ENCODE measurements at regions not wholly inside any gene's neighbourhood (a gene's known extent, or its start where the extent isn't known, plus 50 kb on each side); places are given as distances from the start of the nearest gene placed in this dataset.

DNA sequence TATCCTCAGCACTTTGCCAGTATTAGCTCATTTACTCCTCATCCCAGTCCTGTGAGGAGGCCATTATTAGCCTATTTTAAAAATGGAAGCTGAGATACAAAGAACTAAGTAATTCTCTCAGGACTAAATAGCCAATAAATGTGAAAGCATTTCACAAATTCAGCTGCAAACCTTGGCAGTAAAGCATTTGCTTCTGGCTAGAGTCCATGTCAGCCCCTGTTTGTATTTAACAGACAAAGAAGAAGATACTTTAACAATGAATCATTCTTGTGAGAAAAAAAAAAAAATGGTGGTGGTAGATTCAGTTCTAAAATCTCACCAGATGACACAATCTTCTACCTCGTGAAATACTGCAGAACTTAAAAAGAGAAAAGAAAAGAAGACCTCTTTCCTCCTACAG lies 85.0 kb upstream of the CNTN6 start:
- Mint-ChIP-seq H3K4me3 (no peak overlapping the region), H3K36me3 (ENCODE audit: low read depth) (no peaks in the 10 kb centered on the region), H3K9me3 (no peaks in the 10 kb centered on the region), H3K27ac (ENCODE audit: unreplicated experiment) (no peak overlapping the region), H3K27me3 (ENCODE audit: low read depth) (no peaks in the 10 kb centered on the region), H3K4me1 (no peaks in the 10 kb centered on the region)
- TF ChIP-seq, protein P1, sequence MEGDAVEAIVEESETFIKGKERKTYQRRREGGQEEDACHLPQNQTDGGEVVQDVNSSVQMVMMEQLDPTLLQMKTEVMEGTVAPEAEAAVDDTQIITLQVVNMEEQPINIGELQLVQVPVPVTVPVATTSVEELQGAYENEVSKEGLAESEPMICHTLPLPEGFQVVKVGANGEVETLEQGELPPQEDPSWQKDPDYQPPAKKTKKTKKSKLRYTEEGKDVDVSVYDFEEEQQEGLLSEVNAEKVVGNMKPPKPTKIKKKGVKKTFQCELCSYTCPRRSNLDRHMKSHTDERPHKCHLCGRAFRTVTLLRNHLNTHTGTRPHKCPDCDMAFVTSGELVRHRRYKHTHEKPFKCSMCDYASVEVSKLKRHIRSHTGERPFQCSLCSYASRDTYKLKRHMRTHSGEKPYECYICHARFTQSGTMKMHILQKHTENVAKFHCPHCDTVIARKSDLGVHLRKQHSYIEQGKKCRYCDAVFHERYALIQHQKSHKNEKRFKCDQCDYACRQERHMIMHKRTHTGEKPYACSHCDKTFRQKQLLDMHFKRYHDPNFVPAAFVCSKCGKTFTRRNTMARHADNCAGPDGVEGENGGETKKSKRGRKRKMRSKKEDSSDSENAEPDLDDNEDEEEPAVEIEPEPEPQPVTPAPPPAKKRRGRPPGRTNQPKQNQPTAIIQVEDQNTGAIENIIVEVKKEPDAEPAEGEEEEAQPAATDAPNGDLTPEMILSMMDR (conservative IDR thresholded peaks at IDR 0.05), result no peak
- no peak for DNase-seq (ENCODE audit: low read depth, low spot score)

DNA sequence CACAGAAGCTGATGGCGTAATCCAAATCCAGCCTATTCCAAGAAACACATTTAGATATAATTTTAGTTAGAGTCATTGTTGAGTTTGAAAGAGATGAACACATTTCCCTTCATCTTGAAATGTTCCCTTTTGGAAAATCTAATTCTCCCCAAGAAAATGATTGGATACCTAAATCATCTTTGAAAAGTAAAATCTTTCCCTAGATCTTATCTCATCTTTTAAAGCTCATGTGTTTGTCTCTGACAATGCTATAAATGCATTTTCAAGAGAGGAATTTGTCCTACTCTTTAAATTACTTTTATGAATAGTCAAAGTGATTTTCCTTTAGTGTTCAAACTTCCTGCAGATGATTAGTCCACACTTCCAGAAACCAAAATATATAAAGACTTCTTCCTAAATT lies 82.6 kb upstream of the CNTN6 start:
- Mint-ChIP-seq H3K36me3 (ENCODE audit: low read depth) (no peaks in the 10 kb centered on the region), H3K4me1 (no peaks in the 10 kb centered on the region), H3K27me3 (ENCODE audit: low read depth) (no peaks in the 10 kb centered on the region), H3K4me3 (no peak overlapping the region), H3K27ac (ENCODE audit: unreplicated experiment) (no peak overlapping the region), H3K9me3 (no peaks in the 10 kb centered on the region)
- no peak for DNase-seq (ENCODE audit: low read depth, low spot score)
- TF ChIP-seq, protein P1 (conservative IDR thresholded peaks at IDR 0.05), result no peak

DNA sequence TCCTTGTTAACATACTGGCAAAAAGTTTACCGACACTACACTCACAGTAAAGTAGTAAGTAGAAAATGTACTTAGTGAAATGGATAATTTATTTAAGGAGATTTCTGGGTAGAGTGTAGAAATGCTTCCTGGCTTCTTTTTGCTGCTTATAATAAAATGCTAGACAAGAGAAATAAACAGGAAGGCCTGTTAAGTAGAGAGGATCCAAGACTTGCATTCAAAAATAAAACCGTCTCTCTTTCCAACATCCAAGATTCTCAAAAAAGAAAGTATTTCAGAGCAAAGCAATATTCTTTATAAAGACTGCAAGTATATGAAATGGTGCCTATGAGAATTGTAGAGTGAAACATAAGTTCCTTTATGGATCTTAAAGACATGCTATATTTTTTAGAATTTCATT lies 77.0 kb upstream of the CNTN6 start:
- Mint-ChIP-seq H3K4me1 (no peaks in the 10 kb centered on the region), H3K27ac (ENCODE audit: unreplicated experiment) (no peak overlapping the region), H3K4me3 (no peak overlapping the region), H3K9me3 (no peaks in the 10 kb centered on the region), H3K36me3 (ENCODE audit: low read depth) (no peaks in the 10 kb centered on the region), H3K27me3 (ENCODE audit: low read depth) (no peaks in the 10 kb centered on the region)
- no peak for DNase-seq (ENCODE audit: low read depth, low spot score)
- TF ChIP-seq, protein P1 (conservative IDR thresholded peaks at IDR 0.05), result no peak

DNA sequence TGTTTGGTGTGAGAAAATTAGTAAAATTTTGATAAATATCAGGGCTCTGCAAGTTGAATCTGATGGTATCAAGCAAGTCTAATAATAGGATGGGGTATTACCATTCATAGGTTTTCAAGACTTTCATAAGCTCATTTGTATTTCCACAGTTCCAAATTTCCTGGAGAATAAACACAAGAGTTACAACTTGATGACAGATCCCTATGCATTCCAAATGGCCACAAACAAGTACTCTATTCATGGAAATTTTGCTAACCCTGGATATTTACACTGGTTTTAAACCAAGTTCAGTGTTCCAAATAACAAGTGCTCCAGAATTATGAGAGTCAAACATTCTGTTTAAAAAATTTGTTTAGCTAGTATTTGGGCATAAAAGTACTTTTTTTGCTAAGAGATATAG lies 75.0 kb upstream of the CNTN6 start:
- Mint-ChIP-seq H3K27me3 (ENCODE audit: low read depth) (no peaks in the 10 kb centered on the region), H3K27ac (ENCODE audit: unreplicated experiment) (no peak overlapping the region), H3K9me3 (no peaks in the 10 kb centered on the region), H3K4me3 (no peak overlapping the region), H3K4me1 (no peaks in the 10 kb centered on the region), H3K36me3 (ENCODE audit: low read depth) (no peaks in the 10 kb centered on the region)
- TF ChIP-seq, protein P1 (conservative IDR thresholded peaks at IDR 0.05), result no peak
- no peak for DNase-seq (ENCODE audit: low read depth, low spot score)

DNA sequence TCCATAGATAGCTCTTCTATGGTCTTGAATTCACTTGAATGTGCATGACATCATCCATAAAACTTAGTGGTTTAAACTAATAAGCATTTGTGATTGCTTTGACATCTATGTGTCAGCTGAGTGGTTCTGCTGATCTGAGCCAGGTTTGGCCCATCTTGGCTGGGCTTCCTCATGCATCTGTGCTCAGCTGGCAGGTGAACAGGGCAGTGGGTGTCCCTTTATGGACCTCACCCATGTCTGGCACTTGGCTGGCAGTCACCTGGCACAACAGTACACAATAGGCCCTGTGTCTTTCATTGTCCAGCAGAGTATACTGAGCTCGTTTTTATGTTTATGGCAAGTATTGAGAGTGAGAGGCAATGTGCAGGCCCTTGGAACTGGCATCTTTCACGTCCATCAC lies 73.7 kb upstream of the CNTN6 start:
- Mint-ChIP-seq H3K9me3 (peaks cover 2% of the 10 kb centered on the region), H3K27me3 (ENCODE audit: low read depth) (no peaks in the 10 kb centered on the region), H3K4me1 (peaks cover 4% of the 10 kb centered on the region), H3K27ac (ENCODE audit: unreplicated experiment) (no peak overlapping the region), H3K4me3 (no peak overlapping the region), H3K36me3 (ENCODE audit: low read depth) (no peaks in the 10 kb centered on the region)
- TF ChIP-seq, protein P1 (conservative IDR thresholded peaks at IDR 0.05), result no peak
- no peak for DNase-seq (ENCODE audit: low read depth, low spot score)

DNA sequence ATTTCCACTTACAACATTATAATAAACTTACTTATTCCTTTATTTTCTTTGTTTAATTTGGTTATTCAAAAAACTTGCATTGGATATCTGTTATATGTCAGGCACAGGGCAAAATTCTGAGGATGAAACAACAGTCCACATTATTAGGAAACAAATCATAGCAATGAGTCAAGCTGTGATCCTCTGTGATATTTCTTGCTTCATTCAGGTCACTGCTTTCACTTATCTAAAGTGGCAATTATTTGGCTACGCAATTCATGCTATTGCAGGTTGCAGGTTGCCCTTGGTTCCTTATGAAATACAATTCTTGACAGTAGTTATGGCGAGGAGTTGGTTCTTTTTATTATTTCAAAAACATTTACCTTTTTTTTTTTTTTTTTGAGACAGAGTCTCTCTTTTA lies 66.4 kb upstream of the CNTN6 start:
- no peak for DNase-seq (ENCODE audit: low read depth, low spot score)
- no peaks in the 10 kb centered on the region for H3K36me3 Mint-ChIP-seq (ENCODE audit: low read depth)
- H3K9me3 Mint-ChIP-seq, result peaks cover 7% of the 10 kb centered on the region
- TF ChIP-seq, protein P1 (conservative IDR thresholded peaks at IDR 0.05), result no peak
- peaks cover 4% of the 10 kb centered on the region for H3K4me1 Mint-ChIP-seq
- no peak overlapping the region for H3K27ac Mint-ChIP-seq (ENCODE audit: unreplicated experiment)
- no peaks in the 10 kb centered on the region for H3K27me3 Mint-ChIP-seq (ENCODE audit: low read depth)
- no peak overlapping the region for H3K4me3 Mint-ChIP-seq

Data from neural crest cell (in vitro differentiated cells).